VCaP (cell line): ENCODE measurements at regions not wholly inside any gene's neighbourhood (a gene's known extent, or its start where the extent isn't known, plus 50 kb on each side); places are given as distances from the start of the nearest gene placed in this dataset.

ENCODE experiments used
- H3K27ac ChIP-seq: fragments of 450-650 bp; 2 replicates; pipeline ENCODE4 v1.5.1; 2017
- TF ChIP-seq, protein P1 (sequence below): fragments of 450-650 bp; conservative IDR thresholded peaks from 2 replicates; pipeline ENCODE4 v1.5.1; 2017; ENCODE audit warnings: mild to moderate bottlenecking, moderate library complexity

DNA sequence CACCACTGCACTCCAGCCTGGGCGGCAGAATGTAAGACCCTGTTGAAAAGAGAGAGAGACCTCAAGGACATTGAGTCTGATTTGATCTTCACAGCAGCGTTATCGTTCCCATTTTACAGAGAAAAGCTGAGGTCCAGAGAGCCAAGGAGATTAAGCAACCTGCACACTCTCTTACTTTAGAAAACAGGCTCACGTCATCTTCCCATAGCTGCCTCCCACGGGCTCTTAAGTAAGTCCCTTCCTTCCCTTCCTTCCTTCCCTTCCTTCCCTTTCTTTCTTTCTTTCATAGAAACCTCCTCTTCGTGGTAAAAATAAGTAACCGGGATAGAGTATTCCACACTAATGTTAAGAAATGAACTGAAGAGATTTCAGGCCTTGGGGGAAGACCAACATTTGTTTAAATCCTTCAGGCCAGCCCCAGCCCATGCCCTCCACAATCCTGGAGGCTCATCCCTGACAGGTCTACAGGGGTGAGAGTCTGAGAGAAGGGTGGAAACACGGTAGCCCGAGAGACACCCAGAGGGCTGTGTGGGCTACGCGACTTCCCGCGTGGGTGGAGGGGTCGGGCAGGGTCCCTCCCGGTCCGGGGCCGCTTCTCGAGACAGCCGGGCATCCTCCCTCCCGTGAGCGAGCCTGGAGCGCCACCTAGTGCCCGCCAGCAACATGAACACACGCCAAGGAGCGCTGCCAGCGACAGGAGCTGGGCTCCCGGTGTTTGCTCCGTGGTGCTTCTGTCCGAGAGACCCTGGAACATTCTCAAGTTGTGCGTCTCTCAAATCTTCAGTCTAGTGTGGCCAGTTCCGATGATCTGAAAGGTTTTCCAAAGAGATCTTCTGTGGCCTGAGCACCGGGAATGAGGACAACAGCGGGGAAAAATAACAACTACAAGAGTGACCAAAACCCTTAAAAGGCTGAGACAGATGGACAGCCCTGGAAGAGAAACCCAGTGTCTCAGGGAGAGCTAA is 160.3 kb downstream of the INO80D start:
- no peak overlapping the region; the same call in 1 of the 2 replicates for H3K27ac ChIP-seq
- TF ChIP-seq, protein P1, sequence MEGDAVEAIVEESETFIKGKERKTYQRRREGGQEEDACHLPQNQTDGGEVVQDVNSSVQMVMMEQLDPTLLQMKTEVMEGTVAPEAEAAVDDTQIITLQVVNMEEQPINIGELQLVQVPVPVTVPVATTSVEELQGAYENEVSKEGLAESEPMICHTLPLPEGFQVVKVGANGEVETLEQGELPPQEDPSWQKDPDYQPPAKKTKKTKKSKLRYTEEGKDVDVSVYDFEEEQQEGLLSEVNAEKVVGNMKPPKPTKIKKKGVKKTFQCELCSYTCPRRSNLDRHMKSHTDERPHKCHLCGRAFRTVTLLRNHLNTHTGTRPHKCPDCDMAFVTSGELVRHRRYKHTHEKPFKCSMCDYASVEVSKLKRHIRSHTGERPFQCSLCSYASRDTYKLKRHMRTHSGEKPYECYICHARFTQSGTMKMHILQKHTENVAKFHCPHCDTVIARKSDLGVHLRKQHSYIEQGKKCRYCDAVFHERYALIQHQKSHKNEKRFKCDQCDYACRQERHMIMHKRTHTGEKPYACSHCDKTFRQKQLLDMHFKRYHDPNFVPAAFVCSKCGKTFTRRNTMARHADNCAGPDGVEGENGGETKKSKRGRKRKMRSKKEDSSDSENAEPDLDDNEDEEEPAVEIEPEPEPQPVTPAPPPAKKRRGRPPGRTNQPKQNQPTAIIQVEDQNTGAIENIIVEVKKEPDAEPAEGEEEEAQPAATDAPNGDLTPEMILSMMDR = peak; percentile 92

DNA sequence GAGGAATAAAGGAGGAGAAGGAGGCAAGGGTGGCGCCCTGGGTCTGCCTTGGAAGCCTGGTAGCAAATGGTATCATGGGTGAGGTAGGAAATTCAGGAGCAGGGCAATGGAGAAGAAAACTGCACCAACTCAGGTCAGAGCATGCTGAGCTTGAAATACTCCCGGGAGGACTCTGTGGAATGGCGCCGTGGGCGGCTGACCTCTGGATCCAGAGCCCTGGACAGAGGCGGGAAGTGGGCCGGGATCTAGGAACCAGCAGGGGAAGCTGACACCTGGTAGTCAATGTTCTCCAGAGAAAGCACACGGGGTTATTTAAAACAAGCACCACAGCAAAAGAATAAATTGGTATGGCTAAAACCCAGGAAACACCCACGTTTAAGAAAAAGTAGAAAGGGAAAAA is 161.3 kb downstream of the INO80D start:
- no peak overlapping the region for H3K27ac ChIP-seq
- TF ChIP-seq, protein P1 = no peak

DNA sequence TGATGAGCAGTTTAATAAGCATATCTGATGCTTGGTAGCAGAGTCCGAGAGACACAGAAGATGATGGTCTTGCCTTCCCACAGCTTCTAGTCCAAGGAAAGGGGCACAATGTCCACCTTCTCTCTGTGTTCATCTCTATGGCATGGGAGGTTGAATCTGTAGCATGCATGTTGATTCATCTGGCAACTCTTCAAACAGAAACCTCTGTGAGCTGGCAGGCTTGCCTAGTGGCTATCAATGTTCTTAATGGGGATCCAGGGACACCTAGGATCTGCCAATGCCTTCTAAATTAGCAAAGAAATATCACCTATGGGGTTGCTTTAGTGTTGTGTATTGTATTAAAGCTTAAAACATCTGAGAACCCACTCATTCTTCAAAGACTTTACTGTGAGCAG is 170.8 kb downstream of the INO80D start:
- TF ChIP-seq, protein P1 = no peak
- no peak overlapping the region for H3K27ac ChIP-seq

DNA sequence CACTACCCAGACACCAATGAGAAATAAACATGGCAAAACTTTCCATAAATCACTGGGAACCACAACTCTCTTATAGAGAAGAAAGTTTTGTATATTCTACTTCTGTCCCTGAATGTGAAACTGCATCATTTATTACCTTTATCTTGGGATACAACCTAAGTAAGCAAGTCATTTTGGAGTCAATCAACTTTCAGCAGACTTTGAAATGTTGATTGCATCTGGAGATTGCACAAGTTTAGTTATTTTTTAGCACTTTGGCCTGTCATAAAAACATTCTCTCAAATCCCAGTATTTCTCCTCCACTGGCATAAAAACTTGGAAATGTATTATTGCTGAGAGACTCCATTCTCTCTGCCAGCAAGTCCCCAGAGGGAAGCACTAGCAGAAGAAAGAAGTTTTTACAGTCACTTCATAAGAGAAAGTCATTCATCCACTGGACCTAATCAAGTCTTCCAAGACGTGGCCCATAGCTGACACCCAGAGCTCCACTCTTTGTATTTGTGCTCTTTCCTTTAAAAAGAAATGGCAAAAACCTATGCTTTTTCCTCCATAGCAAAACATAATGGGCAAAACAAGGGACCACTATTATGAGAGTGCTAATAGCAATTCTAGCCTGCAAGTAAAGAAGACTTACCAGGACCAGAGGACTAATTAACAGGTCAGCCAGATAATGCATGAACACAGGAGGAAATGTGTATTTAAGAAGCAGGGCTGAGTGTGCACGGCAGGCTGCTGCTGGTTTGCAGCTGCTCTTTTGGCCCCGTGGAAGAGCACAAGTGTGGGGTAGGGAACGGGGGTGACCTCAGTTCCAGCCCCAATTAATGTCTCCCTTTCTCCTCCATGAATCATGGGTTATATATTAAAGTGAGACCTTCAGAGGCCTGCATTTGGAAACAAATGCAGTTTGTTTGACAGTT is 171.5 kb downstream of the INO80D start:
- TF ChIP-seq, protein P1 = no peak
- H3K27ac ChIP-seq = no peak overlapping the region

DNA sequence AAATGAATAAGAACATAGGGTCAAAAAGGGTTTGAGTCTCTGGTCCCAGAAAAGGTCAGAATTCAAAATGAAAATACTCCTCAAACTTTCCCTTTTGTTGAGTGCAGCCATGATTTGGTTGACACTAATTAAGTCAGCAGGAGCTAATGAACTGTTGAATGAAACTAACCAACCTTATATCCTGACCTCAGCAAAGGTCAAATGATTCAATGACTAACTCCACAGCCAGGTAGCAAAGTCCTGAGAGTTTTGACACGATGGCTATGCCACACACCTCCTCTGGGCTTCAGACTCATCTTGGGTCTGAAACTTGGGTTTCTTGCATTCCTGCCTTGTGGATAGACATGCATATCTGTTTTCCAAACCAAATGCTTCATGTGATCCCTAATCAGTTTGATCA is 172.3 kb downstream of the INO80D start:
- H3K27ac ChIP-seq = no peak overlapping the region
- TF ChIP-seq, protein P1 = no peak

DNA sequence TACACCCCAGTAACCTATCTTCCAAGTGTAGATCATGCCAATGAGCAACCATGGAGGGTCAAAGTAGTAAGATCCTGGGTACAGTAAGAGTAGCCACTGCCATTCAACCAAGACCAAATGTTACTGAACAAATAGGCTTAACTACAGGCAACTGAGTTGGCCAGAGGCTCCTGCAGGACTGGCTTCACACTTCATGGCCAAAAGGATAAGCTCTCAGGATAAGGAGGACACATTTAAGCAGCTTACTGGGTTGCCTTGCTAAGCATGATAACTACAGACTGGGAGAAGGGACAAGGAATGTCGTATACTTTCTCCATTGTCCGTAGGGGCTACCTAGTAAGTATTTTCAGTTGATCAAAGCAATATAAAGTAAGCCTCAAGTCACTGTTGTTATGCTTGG is 174.7 kb downstream of the INO80D start:
- TF ChIP-seq, protein P1 = no peak
- peak overlapping the region; percentile 94; the same call in 1 of the 2 replicates for H3K27ac ChIP-seq

DNA sequence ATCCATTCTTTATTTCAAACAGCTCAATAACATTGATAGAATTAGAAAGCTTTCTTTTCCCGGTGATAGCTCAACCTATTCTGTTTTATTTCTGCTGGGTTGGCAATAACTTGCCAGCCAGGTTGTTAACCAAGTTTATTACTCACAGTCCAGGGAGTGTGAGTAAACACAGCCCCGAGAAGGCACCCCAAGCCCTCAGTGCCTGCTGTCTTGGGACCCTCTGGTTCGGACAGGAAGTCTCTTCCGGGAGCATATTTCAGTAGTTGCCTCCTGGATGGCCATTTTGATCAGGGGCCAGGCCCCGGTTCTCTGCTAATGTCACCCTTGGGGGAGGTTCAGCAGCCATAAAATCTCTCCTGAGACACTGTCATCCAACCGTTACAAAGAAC is 176.8 kb downstream of the INO80D start:
- TF ChIP-seq, protein P1 = no peak
- H3K27ac ChIP-seq = peak overlapping the region; percentile 94
